ENCODE measurements at regions not wholly inside any gene's neighbourhood (a gene's known extent, or its start where the extent isn't known, plus 50 kb on each side); places are given as distances from the start of the nearest gene placed in this dataset.

GRCh38 chr3:66567077-66567476 lies 66.3 kb upstream of the LRIG1 start:
- peaks cover 1 to 4% of the 10 kb centered on the region in 2 experiments for H3K27me3 ChIP-seq (ENCODE audit: control insufficient read depth in 2 of 2, insufficient read depth in 2 of 2, low read length in 2 of 2)
- H3K4me1 ChIP-seq (ENCODE audit: control insufficient read depth, extremely low read depth, insufficient read depth, low read length): no peaks in the 10 kb centered on the region
- H3K9ac ChIP-seq (replicated peaks; ENCODE audit: extremely low read depth, insufficient read depth, low read length): no peak overlapping the region
- no peaks in the 10 kb centered on the region for H3K9me1 ChIP-seq (replicated peaks; ENCODE audit: control insufficient read depth, extremely low read depth, insufficient read depth, low read length)
- H3K79me2 ChIP-seq (ENCODE audit: control insufficient read depth, insufficient read depth, low read length): no peaks in the 10 kb centered on the region
- TF ChIP-seq JUN (IDR thresholded peaks at IDR 0.05; ENCODE audit: borderline replicate concordance, insufficient read depth, insufficient read length, low read depth): no peak
- TF ChIP-seq FOS (IDR thresholded peaks at IDR 0.05; ENCODE audit: borderline replicate concordance, insufficient read depth, low read length): no peak
- no peak for TF ChIP-seq EZH2 (IDR thresholded peaks at IDR 0.05; ENCODE audit: borderline replicate concordance, low read depth, low read length, severe bottlenecking)
- TF ChIP-seq GATA2 (IDR thresholded peaks at IDR 0.05; ENCODE audit: insufficient read depth, insufficient read length, low read depth, low read length): no peak
- TF ChIP-seq MAX (IDR thresholded peaks at IDR 0.05; ENCODE audit: insufficient read depth, insufficient read length): no peak
- TF ChIP-seq MYC (IDR thresholded peaks at IDR 0.05; ENCODE audit: low read depth, low read length): no peak
- no peak for TF ChIP-seq CTCF (IDR thresholded peaks at IDR 0.05; ENCODE audit: extremely low read depth in 1 of 2, insufficient read depth in 1 of 2, low read depth in 1 of 2, low read length in 2 of 2)
- no peak for TF ChIP-seq POLR2AphosphoS5 (IDR thresholded peaks at IDR 0.05; ENCODE audit: insufficient read depth, low read depth, low read length)
- TF ChIP-seq POLR2A (IDR thresholded peaks at IDR 0.05; ENCODE audit: low read depth, low read length): no peak
- H3K9me3 ChIP-seq (replicated peaks; ENCODE audit: control insufficient read depth, insufficient read depth, low read length): no peaks in the 10 kb centered on the region
- no peak overlapping the region for H3K4me2 ChIP-seq (ENCODE audit: insufficient read depth, low read length)
- ChIA-PET CTCF (interaction anchor here (0.7 kb wide), 1 partner anchor 87 kb away, joined by 4 read pairs; no protein-coding TSS in a partner anchor), POLR2A (no interaction called here)
- H3K4me3 ChIP-seq (replicated peaks in 1 of 3; ENCODE audit: insufficient read depth in 1 of 3, low read depth in 1 of 3, low read length in 3 of 3): no peak overlapping the region
- no peak overlapping the region for H2AFZ ChIP-seq (ENCODE audit: low read depth, low read length)
- no peaks in the 10 kb centered on the region for H4K20me1 ChIP-seq (replicated peaks; ENCODE audit: control insufficient read depth, extremely low read depth, insufficient read depth, low read length)
- FAIRE-seq: no peak
- dilution Hi-C loops (cut with MboI; ENCODE audit: extremely low pct_ligation_motif_present, low sequenced_read_pairs) (no loop called here), intact Hi-C loops (cut with micrococcal nuclease) (no loop called here)
- H3K36me3 ChIP-seq (ENCODE audit: control insufficient read depth in 2 of 2, extremely low read depth in 1 of 2, insufficient read depth in 2 of 2, low read length in 2 of 2): no peaks in the 10 kb centered on the region
- BruUV-seq (replicated peaks): no TSS peak
- DNase-seq (ENCODE audit: low read depth, low spot score): no peak
- no peak overlapping the region for H3K27ac ChIP-seq (ENCODE audit: insufficient read depth, low read depth, low read length)

Measured in endothelial cell of umbilical vein (primary cell).